ENCODE measurements at regions not wholly inside any gene's neighbourhood (a gene's known extent, or its start where the extent isn't known, plus 50 kb on each side); places are given as distances from the start of the nearest gene placed in this dataset.

GRCh38 chr20:39289831-39290230, 327.7 kb downstream of the DHX35 start:
- H3F3A ChIP-seq (ENCODE audit: insufficient read depth, low read length) = no peaks in the 10 kb centered on the region
- TF ChIP-seq CTCF (IDR thresholded peaks at IDR 0.05; ENCODE audit: low read length) = no peak
- TF ChIP-seq EZH2 (IDR thresholded peaks at IDR 0.05; ENCODE audit: borderline replicate concordance, low read length) = no peak
- H3K27ac ChIP-seq (ENCODE audit: low read depth, low read length, poor library complexity, severe bottlenecking) = no peak overlapping the region
- no peaks in the 10 kb centered on the region for H3K9me2 ChIP-seq (ENCODE audit: low read depth, low read length)
- H3K9me3 ChIP-seq (ENCODE audit: low read length) = no peaks in the 10 kb centered on the region
- H3K36me3 ChIP-seq (ENCODE audit: insufficient read depth, low read length) = no peaks in the 10 kb centered on the region
- H2AFZ ChIP-seq (ENCODE audit: low read length) = no peak overlapping the region
- no peaks in the 10 kb centered on the region for H3K4me1 ChIP-seq (ENCODE audit: insufficient read depth, low read length, severe bottlenecking)
- H4K20me1 ChIP-seq (ENCODE audit: insufficient read depth, low read length) = no peaks in the 10 kb centered on the region
- H3K4me3 ChIP-seq (ENCODE audit: low read depth, low read length, poor library complexity, severe bottlenecking) = no peak overlapping the region
- H3K27me3 ChIP-seq (ENCODE audit: insufficient read depth, low read length) = no peaks in the 10 kb centered on the region
- no peak overlapping the region for H3K9ac ChIP-seq (ENCODE audit: low read length)
- H3K4me2 ChIP-seq (ENCODE audit: low read length) = no peak overlapping the region
- no peaks in the 10 kb centered on the region for H3K79me2 ChIP-seq (ENCODE audit: insufficient read depth, low read length)

GRCh38 chr20:39289316-39289715, 327.2 kb downstream of the DHX35 start:
- no peaks in the 10 kb centered on the region for H4K20me1 ChIP-seq (ENCODE audit: insufficient read depth, low read length)
- H3K9ac ChIP-seq (ENCODE audit: low read length) = no peak overlapping the region
- no peaks in the 10 kb centered on the region for H3K4me1 ChIP-seq (ENCODE audit: insufficient read depth, low read length, severe bottlenecking)
- H3K79me2 ChIP-seq (ENCODE audit: insufficient read depth, low read length) = no peaks in the 10 kb centered on the region
- no peak overlapping the region for H3K4me3 ChIP-seq (ENCODE audit: low read depth, low read length, poor library complexity, severe bottlenecking)
- no peaks in the 10 kb centered on the region for H3F3A ChIP-seq (ENCODE audit: insufficient read depth, low read length)
- no peaks in the 10 kb centered on the region for H3K36me3 ChIP-seq (ENCODE audit: insufficient read depth, low read length)
- no peaks in the 10 kb centered on the region for H3K27me3 ChIP-seq (ENCODE audit: insufficient read depth, low read length)
- no peak overlapping the region for H2AFZ ChIP-seq (ENCODE audit: low read length)
- H3K9me2 ChIP-seq (ENCODE audit: low read depth, low read length) = no peaks in the 10 kb centered on the region
- no peaks in the 10 kb centered on the region for H3K9me3 ChIP-seq (ENCODE audit: low read length)
- no peak for TF ChIP-seq EZH2 (IDR thresholded peaks at IDR 0.05; ENCODE audit: borderline replicate concordance, low read length)
- peak; percentile 45; the same call in 1 of the 2 replicates for TF ChIP-seq CTCF (IDR thresholded peaks at IDR 0.05; ENCODE audit: low read length)
- H3K4me2 ChIP-seq (ENCODE audit: low read length) = no peak overlapping the region
- no peak overlapping the region for H3K27ac ChIP-seq (ENCODE audit: low read depth, low read length, poor library complexity, severe bottlenecking)

GRCh38 chr20:39283464-39283863, 321.3 kb downstream of the DHX35 start:
- Histone ChIP-seq H3F3A (ENCODE audit: insufficient read depth, low read length) (no peaks in the 10 kb centered on the region), H3K9me2 (ENCODE audit: low read depth, low read length) (no peaks in the 10 kb centered on the region), H2AFZ (ENCODE audit: low read length) (no peak overlapping the region), H3K4me3 (ENCODE audit: low read depth, low read length, poor library complexity, severe bottlenecking) (no peak overlapping the region), H3K36me3 (ENCODE audit: insufficient read depth, low read length) (no peaks in the 10 kb centered on the region), H3K27ac (ENCODE audit: low read depth, low read length, poor library complexity, severe bottlenecking) (no peak overlapping the region), H3K79me2 (ENCODE audit: insufficient read depth, low read length) (no peaks in the 10 kb centered on the region), H3K4me1 (ENCODE audit: insufficient read depth, low read length, severe bottlenecking) (no peaks in the 10 kb centered on the region), H3K9ac (ENCODE audit: low read length) (no peak overlapping the region), H4K20me1 (ENCODE audit: insufficient read depth, low read length) (no peaks in the 10 kb centered on the region), H3K9me3 (ENCODE audit: low read length) (no peaks in the 10 kb centered on the region), H3K27me3 (ENCODE audit: insufficient read depth, low read length) (no peaks in the 10 kb centered on the region), H3K4me2 (ENCODE audit: low read length) (no peak overlapping the region)
- no peak for TF ChIP-seq EZH2 (IDR thresholded peaks at IDR 0.05; ENCODE audit: borderline replicate concordance, low read length)
- no peak; the same call in 1 of the 2 replicates for TF ChIP-seq CTCF (IDR thresholded peaks at IDR 0.05; ENCODE audit: low read length)
